WTC11 (cell line): ENCODE measurements at regions not wholly inside any gene's neighbourhood (a gene's known extent, or its start where the extent isn't known, plus 50 kb on each side); places are given as distances from the start of the nearest gene placed in this dataset.
"Not testable (repeated sequence)": the region's sequence is repeated elsewhere in the genome, so short reads cannot be mapped to it uniquely, and the experiment has no call there.

Experiments used
- ELF4 ChIP-seq: sonication (generic); formaldehyde crosslinking; IDR thresholded peaks from 2 replicates; pipeline ENCODE4 v1.8.1; 2022; ENCODE audit warnings: low read depth, mild to moderate bottlenecking, moderate library complexity, missing genetic modification reagents
- SP1 ChIP-seq: sonication (generic); formaldehyde crosslinking; conservative IDR thresholded peaks from 2 replicates; pipeline ENCODE4 v1.8.1; 2022; ENCODE audit warnings: missing genetic modification reagents

- TF ChIP-seq ELF4, SP1 (CRISPR knock-in tag): not testable (repeated sequence)
Measured at GRCh38 chr22:11285116-11285838, 4242.7 kb upstream of the OR11H1 start.
